Astrocyte of the hippocampus (primary cell): ENCODE measurements at regions not wholly inside any gene's neighbourhood (a gene's known extent, or its start where the extent isn't known, plus 50 kb on each side); places are given as distances from the start of the nearest gene placed in this dataset.
"Not testable (repeated sequence)": the region's sequence is repeated elsewhere in the genome, so short reads cannot be mapped to it uniquely, and the experiment has no call there.

ENCODE experiments used
- DNase-seq: peaks from one replicate; pipeline ENCODE4 v3.0.0; 2011; ENCODE audit warnings: low read depth, low spot score

DNA sequence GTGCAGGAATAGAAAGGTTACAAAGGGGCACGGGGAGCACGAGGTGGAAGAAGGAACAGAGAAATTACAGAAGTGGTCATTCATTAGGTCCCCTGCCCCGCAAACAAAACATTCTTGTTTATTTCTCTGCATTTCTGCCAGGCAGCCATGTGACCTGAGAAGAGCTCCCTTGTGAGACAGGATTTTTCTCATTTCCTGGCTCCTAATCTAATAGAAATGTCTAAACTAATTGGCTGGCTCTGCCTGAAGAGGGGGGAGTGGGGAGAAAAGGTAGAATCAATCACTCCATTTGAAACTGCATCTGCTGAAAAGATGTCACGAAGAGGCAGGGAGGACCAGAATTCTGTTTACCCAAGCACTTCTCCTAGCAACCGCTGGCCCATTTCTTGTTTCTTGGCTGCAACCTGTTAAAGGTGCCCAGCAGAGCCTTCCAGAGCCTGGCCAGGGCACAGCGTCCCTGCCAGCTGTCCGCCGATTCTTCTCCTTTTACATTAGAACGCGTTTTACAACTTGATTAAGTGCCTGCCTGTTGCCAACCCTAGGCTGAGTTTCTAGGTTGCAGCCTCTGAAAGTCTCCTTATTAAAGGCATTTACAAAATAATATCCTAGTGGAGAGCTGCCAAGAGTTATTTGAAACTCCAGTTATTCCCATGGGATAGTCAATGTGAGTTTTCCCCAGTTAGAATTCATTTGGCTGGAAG lies 1227.6 kb downstream of the TYW1 start:
- peak; percentile 28 for DNase-seq

DNA sequence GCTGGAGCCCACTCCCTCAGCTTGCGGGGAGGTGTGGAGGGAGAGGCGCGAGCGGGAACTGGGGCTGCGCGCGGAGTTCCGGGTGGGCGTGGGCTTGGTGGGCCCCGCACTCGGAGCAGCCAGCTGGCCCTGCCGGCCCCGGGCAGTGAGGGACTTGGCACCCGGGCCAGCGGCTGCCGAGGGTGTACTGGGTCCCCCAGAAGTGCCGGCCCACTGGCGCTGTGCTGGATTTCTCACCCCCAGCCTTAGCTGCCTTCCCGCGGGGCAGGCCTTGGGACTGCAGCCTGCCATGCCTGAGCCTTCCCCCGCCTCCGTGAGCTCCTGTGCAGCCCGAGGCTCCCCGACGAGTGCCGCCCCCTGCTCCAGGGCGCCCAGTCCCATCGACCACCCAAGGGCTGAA lies 1234.4 kb downstream of the TYW1 start:
- DNase-seq = not testable (repeated sequence)

DNA sequence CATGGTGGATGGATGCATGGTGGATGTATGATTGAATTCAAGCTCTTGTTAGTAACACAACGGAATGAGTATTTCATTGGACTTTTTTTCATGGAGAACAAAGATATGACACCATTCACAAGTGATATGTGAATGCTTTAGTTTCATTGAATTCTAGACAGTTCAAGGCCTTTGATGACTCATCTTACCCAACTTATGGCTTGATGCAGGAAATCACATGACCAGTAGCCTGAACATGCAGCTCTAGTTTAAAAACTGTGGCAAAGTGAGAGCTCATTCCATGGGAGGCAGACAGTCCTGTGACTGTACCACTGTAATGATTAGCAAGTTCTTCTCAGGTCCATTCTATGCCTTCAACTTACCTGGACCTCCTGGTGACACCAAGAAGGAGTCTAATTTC lies 1239.3 kb downstream of the TYW1 start:
- no peak for DNase-seq

DNA sequence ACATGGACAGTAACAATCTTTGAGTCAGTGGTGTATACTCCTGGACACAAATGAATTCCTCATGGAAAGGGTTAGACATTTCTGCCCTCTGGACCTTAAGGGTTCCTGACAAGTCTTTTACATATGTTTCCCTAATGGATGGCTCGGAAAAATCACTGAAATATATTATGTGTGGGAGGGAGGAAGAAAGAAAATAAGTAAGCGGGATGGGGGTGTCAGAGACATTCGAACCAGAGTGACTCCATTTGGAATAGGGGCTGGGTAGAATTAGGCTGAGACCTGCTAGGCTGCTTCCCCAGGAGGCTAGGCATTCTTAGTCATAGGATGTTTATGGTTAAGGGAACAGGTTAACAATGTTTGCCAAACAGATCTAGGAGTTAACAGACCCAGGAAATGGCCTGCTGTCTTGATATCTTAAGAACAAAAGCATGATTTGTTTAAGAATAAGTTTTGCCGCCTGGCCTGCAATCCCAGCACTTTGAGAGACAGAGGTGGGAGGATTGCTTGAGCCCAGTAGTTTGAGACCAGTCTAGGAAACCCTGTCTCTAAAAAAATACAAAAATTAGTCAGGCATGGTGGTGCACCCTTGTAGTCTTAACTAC lies 1241.7 kb downstream of the TYW1 start:
- no peak for DNase-seq

DNA sequence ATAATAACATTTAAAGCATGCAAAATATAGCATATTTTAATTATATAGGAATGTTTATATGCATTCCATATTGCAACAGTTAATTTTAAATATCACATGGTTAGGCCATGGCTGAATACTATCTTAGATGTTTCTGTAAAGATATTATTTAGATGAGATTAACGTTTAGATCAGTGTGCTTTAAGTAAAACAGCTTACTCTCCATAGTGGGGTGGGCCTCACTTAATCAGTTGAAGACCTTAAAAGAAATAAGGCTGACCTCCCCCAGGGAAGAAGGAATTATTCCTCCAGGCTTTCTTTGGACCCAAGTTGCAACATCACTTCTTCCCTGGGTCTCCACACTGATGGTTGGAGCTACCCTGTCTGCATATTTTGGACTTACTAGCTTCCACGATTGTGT lies 1246.5 kb downstream of the TYW1 start:
- no peak for DNase-seq

DNA sequence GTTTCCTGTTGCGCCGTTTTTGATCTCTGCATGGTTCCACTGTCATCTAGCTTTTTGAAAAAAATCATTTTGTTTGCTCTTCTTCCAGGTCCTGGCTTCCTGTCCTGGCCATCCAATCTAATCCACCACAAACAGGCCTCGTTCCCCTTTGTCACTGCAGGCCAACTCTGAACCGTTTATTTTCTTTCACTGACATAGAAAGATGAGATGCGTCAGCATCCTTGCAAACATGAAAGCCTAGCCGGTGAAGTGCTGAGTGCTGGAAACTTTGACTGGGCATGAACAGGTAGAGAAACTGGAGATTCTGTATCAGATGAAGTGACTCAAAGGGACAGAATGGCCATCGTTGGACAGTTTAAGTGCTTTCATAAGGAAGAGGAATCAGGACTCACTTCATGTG lies 1247.8 kb downstream of the TYW1 start:
- no peak for DNase-seq

DNA sequence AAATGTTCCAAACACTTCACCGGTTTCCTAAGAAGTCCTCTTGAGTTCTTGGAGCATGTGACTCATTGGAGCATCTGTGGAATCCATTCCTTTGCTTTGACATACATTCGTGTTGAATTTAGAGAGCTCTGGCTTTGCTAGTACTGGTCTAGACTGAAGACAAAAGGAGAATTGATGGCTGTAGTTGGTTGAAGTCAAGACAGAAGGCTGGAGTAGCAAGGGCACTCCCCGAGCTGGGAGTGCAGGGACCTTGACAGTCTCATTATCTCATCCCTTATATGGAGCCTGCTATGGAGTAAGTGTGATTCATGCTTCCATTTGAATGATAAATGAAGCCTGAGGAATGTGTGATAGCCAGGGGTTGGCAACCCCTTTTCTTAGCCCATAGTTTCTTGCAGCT lies 1249.1 kb downstream of the TYW1 start:
- DNase-seq = peak; percentile 86

DNA sequence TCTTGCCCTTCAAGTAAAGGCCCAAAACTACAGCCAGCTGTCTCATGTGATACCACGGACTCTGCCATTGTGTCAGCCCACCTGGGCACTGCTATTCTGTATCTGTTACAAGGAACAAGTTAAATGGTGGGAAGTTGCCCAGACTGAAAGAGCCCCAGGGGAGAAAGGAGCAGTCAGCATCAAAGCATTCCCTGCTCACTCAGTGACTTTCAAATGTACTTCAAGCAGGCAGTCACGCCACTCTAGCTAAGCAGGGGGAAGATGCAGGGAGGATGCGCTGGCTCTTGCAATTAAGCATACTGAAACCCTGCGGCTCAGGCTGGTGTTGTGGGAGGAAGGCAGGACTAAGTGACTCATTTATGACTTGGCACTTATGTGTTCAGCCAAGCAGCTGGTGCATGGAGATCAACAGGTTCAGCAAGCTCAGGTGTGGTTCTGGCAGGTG lies 1249.6 kb downstream of the TYW1 start:
- peak; percentile 84 for DNase-seq

DNA sequence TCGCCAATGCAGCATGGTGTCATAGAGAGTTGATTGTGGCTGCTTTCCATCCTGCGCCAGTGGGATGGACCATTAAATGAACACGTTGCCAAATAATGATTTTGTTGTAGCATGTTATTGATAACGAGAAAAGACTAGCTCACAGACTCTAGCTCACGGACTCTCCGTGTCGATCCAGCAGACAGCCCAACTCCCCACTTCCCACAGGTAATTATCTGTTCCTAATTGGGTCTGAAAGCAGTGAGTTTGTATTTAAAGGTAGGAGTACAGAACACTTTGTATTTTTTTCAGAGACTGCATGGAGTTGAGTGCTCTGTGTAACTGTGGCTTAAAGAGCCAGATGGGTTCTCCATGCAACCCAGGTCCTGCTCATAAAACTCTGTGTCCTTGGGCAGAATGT lies 1250.5 kb downstream of the TYW1 start:
- no peak for DNase-seq

DNA sequence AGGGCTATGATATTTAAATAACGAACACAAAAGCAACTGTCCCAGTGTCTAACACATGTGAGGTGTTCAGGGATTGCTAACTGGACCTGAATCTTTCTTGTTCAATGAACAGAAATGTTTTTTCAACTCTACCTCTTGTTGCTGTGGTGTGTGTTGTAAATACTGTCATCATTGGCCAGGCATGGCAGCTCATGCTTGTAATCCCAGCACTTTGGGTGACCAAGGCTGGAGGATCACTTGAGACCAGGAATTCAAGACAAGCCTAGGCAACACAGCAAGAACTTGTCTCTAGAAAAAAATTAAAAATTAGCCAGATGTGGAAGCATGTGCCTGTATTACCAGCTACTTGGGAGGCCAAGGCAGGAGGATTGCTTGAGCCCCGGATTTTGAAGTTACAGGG lies 1250.9 kb downstream of the TYW1 start:
- no peak for DNase-seq

DNA sequence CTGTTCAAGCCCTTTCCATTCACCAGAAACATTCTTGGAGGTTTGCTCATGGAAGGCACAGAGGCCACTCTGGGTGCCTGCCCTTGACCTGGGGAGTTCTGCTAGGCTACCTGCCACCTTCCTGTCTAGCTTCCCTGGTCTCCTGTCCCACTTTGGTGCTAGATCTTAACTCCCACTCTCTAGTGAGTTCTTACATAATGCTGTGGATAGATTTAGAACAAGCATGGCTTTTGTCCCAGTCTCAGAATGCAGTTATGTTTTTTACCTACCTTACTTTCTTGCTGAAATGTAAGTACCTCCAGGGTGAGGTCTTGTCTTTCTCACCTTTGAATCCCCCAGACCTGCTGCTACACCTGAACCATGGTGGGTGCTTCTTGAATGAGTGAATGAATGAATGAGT lies 1252.3 kb downstream of the TYW1 start:
- DNase-seq = no peak

DNA sequence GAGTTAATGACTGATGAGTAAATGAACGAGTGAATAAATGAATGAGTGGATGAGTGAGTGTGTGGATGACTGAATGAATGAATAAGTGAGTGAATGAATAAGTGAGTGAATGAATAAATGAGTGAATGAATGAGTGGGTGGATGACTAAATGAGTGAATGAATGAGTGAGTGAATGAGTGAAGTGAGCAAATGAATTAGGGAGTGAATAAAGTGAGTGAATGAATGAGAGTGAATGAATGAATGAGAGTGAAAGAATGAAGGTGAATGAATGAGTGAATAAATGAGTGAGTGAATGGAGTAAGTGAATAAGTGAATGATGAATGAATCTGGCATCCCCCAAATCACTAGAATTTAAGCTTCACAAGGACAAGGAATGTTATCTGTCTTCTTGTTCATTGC lies 1253.0 kb downstream of the TYW1 start:
- no peak for DNase-seq

DNA sequence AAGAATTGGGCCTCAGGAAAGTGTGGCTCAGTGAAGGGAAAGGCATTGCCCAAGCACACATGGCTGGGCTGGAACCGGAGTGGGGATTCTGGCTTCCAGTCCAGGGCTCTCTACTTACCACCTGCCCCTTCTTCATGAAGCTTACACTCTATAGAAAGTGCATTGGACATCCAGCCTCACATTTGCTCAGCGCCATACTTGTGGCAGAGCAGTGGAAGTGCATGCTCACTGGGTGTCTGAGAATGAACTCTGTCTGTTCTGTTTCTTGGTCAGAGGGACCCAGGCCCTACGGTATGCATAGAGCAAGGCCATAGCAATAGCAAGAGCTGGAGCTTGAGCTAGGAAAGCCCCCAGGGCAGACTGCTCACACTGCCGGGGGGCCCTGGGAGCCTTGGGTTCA lies 1253.5 kb downstream of the TYW1 start:
- DNase-seq = no peak

DNA sequence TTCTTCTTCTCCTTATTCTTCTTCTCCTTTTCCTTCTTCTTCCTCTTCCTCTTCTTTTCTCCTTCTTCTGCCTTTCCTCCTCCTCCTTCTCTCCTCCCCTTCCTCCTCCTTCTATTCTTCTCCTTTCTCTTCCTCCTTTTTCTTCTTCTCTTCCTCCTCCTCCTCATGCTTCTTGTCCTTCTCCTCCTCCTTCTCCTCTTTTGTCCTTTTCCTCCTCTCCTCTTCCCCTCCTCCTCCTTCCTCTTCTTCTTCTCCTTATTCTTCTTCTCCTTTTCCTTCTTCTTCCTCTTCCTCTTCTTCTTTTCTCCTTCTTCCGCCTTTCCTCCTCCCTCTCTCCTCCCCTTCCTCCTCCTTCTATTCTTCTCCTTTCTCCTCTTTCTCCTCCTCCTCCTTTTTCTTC lies 1258.2 kb downstream of the TYW1 start:
- not testable (repeated sequence) for DNase-seq

DNA sequence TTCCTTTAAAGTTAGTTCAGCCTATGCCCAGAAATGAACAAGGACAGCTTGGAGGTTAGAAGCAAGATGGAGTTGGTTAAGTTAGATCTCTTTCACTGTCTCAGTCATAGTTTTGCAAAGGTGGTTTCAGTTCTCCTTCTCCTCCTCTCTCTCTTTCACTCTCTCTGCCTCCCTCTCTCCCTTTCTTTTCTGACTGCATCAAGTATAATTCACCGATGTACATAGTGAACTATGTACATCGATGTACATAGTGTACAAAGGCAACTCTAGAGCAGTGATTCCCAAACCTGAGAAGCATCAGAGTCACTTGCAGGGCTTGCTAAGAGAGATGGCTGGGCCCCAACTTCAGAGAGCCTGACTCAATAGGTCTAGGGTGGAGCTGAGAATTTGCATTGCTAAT lies 1259.7 kb downstream of the TYW1 start:
- DNase-seq = no peak

DNA sequence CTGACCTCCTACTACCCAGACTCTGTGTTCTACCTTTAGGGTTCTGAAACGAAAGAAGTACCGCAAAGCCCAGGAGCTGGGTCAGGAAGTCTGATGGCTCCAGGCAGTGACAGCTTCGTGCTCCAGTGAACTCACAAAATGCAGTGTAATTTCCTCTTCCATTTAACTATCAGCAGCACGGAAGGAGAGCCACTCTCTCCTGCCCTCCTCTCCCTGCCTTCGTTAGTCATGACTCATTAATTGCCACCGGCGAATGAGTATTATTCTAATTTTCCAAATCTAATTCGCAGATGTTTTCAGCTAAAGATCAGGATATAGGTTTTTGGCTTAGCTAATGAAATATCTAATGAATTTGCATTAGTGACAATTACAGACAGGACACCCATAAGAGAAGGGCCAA lies 1262.0 kb downstream of the TYW1 start:
- DNase-seq = peak; percentile 11

DNA sequence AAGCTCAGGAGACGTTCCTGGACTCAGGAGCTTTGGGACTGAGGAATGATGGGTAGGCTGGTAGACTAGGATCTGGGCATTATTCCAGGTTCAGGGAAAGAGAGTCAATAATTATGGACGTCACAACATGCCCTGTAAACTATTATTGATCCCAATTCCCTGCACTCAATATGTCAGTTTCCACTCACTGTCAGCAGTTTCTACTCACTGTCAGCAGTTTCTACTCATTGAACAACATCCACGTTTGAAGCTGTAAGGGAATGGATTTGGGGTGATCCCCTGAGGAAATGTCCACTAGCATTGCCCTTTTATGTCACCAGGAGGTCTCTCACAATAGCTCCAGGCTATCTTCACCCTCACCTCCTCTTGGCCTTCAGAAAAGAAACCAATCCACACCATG lies 1268.6 kb downstream of the TYW1 start:
- no peak for DNase-seq

DNA sequence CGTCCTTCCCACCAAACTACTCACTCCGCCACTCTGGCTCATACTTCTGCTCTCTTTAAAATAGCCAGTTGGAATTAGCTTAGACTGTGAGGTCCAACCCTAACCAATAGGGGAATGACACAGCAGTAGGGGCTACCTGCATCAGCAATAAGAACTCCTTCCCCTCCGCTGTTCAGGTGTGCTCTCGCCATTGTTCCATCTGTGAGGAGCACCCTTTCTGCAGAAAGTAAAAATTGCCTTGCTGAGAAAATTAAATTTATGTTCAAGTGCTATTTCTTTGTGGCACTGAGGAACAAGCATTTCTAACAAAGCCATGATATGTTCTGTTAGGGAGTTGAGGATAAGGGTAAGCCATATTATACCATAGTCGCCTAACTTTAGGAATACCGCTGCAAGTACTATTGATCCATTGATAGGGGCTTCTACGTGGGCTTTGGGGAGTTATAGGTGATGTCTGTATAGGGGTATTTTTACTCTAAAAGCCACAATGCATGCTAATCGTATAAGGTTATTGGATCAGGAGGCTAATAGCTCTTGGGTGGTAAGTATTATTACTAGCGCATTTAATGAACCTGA lies 1269.5 kb downstream of the TYW1 start:
- no peak for DNase-seq

DNA sequence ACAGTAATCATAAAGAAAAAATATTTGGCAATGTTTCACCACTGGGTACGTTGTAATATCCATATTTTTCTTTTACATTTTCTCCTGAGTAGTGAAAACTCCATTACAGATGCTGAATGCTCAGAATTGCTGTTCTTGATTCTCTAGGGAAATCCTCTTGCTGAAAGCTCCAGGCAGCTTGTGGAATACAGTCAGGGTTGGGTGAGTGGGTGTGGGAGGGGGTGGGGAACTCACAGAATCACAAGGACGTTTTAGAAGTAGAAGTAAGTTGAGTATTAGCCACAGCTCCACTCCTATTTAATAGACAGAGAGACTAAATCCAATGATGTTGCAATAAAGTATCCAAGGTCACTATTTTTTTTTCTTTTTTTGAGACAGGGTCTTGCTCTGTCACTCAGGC lies 1270.9 kb downstream of the TYW1 start:
- no peak for DNase-seq

DNA sequence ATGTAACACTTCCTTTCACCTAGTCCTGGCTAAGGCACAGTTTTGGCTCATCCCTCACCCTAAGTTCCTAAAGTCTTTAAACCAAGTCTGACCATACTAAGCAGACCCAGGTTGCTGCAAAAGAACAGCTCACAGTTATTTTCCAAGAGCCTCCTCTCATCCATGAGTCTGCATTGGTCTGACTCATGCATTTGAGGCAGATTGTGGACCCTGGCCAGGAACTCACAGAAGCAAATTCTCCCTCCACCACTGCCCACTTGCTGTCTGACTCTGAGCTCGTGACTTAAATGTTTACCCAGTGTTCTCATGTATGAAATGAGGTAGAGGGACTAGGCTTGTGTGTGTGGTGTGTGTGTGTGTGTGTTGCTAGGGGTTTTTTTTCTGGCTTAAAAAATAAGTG lies 1272.8 kb downstream of the TYW1 start:
- DNase-seq = peak; percentile 97

DNA sequence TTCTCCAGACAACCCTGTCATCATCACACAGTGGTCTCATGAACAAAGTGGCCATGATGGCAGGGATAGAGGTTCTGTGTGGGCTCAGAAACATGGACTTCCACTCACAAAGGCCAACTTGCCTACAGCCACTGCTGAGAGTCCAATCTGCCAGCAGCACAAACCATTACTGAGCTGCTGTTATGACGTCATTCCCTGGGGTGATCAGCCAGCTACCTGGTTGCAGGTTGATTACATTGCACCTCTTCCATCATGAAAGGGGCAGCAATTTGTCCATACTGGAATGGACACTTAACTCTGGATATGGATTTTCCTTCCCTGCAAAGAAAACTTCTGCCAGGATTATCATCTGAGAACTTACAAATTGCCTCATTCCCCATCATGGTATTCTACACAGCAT lies 1275.9 kb downstream of the TYW1 start:
- no peak for DNase-seq

DNA sequence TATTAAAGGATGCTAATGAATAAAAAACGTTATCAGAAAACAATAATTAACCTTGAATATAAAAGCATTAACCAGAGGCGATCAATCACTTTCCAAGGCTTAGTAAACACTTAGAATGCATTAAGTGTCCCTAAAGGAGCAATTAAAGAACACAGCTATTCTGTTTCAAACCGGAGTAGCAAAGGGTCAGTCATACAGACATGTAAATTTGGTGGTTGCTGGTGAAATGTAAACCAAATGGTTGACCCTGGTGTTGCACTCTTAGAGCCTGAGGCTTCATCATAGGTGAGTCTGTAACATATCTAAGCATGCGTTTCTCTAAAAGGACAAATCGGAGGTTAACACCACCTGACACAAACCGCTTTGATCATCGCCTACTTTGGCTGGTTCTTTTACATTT lies 1280.1 kb downstream of the TYW1 start:
- no peak for DNase-seq

DNA sequence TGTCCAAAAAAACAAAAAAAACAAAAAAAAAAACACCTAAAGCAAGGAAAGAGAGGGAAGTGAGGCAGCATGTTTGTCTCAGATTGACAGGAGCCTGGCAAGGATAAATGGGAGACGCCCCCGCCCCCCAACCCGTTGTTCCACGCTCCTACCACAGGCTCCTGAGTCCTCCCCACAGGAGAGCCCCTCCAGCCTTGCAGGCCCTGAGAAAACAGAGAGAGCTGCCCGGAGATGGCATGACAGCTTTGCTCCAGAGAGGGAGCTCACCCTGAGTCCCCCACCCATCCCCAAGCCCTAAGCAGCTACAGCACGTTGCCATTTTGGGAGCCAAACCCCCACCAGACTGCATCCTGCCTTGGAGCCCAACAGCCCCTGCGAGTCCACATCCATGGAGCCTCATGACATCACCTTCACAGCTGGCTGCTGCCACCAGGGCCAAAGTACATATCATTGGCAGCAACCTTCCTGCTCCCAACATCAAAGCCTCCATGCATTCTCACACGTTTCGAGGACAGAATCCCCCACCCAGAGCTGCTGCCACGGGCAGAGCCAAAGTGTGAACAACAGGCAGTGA lies 1283.3 kb downstream of the TYW1 start:
- no peak for DNase-seq
